ENCODE measurements at regions not wholly inside any gene's neighbourhood (a gene's known extent, or its start where the extent isn't known, plus 50 kb on each side); places are given as distances from the start of the nearest gene placed in this dataset.

DNA sequence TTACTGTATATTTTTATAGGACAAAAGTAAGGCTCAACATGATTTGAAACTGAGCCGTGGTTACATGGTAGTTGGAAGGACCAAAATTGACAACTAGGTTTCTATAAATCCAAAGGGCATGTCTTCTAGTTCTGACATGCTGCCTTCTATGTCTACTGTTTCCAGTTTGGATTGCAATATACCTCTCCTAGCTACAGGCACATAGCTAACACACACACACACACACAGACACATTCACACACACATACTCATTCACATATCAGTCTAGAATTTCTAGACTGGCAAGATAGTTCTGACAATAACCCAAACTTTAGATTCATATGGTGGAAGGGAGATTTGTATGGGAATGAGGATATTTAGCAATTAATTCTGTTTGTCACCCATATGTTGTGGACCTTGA lies 544.8 kb upstream of the CAMK1G start:
- Histone ChIP-seq H4K91ac (ENCODE audit: low read length) (no peak overlapping the region), H2AK5ac (ENCODE audit: low read length, severe bottlenecking) (no peak overlapping the region), H3K4me3 (ENCODE audit: insufficient read depth in 1 of 2, low read depth in 1 of 2, low read length in 2 of 2) (no peak overlapping the region), H3K4ac (ENCODE audit: low read depth in 1 of 2, low read length in 2 of 2) (no peak overlapping the region), H3K27me3 (ENCODE audit: control insufficient read depth in 1 of 2, insufficient read depth in 1 of 2, low read length in 2 of 2) (no peaks in the 10 kb centered on the region), H3K18ac (ENCODE audit: low read depth in 1 of 2, low read length in 2 of 2) (no peak overlapping the region), H3K9ac (ENCODE audit: low read length) (no peak overlapping the region), H3K9me3 (ENCODE audit: control insufficient read depth, low read length) (no peaks in the 10 kb centered on the region), H3K36me3 (ENCODE audit: control insufficient read depth in 1 of 2, insufficient read depth in 2 of 2, low read depth in 1 of 2, low read length in 2 of 2) (no peaks in the 10 kb centered on the region), H2BK5ac (ENCODE audit: low read depth, low read length, poor library complexity, severe bottlenecking) (no peak overlapping the region), H3K79me1 (replicated peaks; ENCODE audit: low read length, poor library complexity, severe bottlenecking) (no peaks in the 10 kb centered on the region), H3K4me1 (ENCODE audit: control insufficient read depth, insufficient read depth, low read depth, low read length) (peaks cover 2% of the 10 kb centered on the region), H2BK15ac (ENCODE audit: low read depth, poor library complexity, severe bottlenecking) (no peak overlapping the region), H2BK12ac (ENCODE audit: low read length in 2 of 2) (no peak overlapping the region), H3K14ac (ENCODE audit: low read length in 2 of 2) (no peak overlapping the region), H2BK120ac (ENCODE audit: low read depth, low read length) (no peak overlapping the region), H4K8ac (ENCODE audit: low read length) (no peak overlapping the region), H3K27ac (ENCODE audit: low read length, poor library complexity, severe bottlenecking) (peak overlapping the region; percentile 84), H2AFZ (ENCODE audit: low read depth, low read length) (no peak overlapping the region), H3K23ac (ENCODE audit: low read length in 2 of 2) (no peak overlapping the region), H3K4me2 (ENCODE audit: low read length, poor library complexity, severe bottlenecking) (no peak overlapping the region)
- WGBS = 90% methylated on average over 1 of the region's 1 CpG
- no peak for DNase-seq

DNA sequence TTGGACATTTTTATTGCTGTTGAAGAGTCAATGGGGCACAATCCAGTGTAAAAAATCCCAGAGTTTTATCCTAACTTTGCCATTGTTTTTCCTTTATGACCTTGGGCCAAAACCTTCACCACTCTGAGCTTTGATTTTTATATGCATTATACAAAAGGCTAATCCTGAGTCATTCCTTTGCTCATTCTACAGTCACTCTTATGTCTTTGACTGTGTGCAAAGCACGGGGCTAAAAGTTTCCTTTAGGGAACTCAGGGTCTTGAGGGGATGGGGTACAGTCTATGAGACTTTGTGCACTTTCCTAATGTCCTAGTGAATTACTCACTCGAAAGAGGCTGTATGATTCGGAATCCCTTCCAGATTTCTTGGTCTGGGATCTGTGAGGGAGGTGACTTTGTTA lies 543.2 kb upstream of the CAMK1G start:
- H3K27ac ChIP-seq (ENCODE audit: low read length, poor library complexity, severe bottlenecking) = peak overlapping the region; percentile 12
- H2BK120ac ChIP-seq (ENCODE audit: low read depth, low read length) = no peak overlapping the region
- H2AFZ ChIP-seq (ENCODE audit: low read depth, low read length) = no peak overlapping the region
- H3K79me1 ChIP-seq (replicated peaks; ENCODE audit: low read length, poor library complexity, severe bottlenecking) = no peaks in the 10 kb centered on the region
- no peak for DNase-seq
- H3K9ac ChIP-seq (ENCODE audit: low read length) = no peak overlapping the region
- H2AK5ac ChIP-seq (ENCODE audit: low read length, severe bottlenecking) = no peak overlapping the region
- no peak overlapping the region for H2BK12ac ChIP-seq (ENCODE audit: low read length in 2 of 2)
- no peak overlapping the region for H4K91ac ChIP-seq (ENCODE audit: low read length)
- no peak overlapping the region for H3K23ac ChIP-seq (ENCODE audit: low read length in 2 of 2)
- H3K4me3 ChIP-seq (ENCODE audit: insufficient read depth in 1 of 2, low read depth in 1 of 2, low read length in 2 of 2) = no peak overlapping the region
- no peak overlapping the region for H3K14ac ChIP-seq (ENCODE audit: low read length in 2 of 2)
- H3K36me3 ChIP-seq (ENCODE audit: control insufficient read depth in 1 of 2, insufficient read depth in 2 of 2, low read depth in 1 of 2, low read length in 2 of 2) = no peaks in the 10 kb centered on the region
- no peaks in the 10 kb centered on the region for H3K27me3 ChIP-seq (ENCODE audit: control insufficient read depth in 1 of 2, insufficient read depth in 1 of 2, low read length in 2 of 2)
- 71% methylated on average over 1 of the region's 3 CpGs for WGBS
- H3K18ac ChIP-seq (ENCODE audit: low read depth in 1 of 2, low read length in 2 of 2) = no peak overlapping the region
- no peak overlapping the region for H3K4me2 ChIP-seq (ENCODE audit: low read length, poor library complexity, severe bottlenecking)
- H3K4me1 ChIP-seq (ENCODE audit: control insufficient read depth, insufficient read depth, low read depth, low read length) = peaks cover 2% of the 10 kb centered on the region
- H3K9me3 ChIP-seq (ENCODE audit: control insufficient read depth, low read length) = no peaks in the 10 kb centered on the region
- no peak overlapping the region for H2BK5ac ChIP-seq (ENCODE audit: low read depth, low read length, poor library complexity, severe bottlenecking)
- no peak overlapping the region for H3K4ac ChIP-seq (ENCODE audit: low read depth in 1 of 2, low read length in 2 of 2)
- no peak overlapping the region for H2BK15ac ChIP-seq (ENCODE audit: low read depth, poor library complexity, severe bottlenecking)
- H4K8ac ChIP-seq (ENCODE audit: low read length) = no peak overlapping the region

DNA sequence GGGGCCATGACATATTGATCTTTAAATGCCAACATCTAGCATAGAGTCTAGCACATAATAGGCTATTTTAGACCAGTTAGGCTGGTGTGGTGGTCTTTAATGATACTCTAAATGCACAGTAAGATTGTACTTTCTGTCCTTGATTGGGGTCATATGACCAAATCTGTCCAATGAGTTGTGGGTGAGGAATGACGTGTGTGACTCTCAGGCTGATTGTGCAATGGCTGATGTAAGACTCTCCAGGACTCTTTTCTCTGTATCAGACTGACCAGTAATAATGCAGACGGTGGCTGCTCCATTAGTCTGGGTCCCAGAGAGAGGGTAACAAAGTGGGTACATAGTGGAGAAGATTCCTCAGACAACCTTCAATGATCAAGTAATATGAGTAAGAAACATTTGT lies 541.6 kb upstream of the CAMK1G start:
- Histone ChIP-seq H3K4me2 (ENCODE audit: low read length, poor library complexity, severe bottlenecking) (no peak overlapping the region), H4K8ac (ENCODE audit: low read length) (no peak overlapping the region), H2AFZ (ENCODE audit: low read depth, low read length) (no peak overlapping the region), H4K91ac (ENCODE audit: low read length) (no peak overlapping the region), H2AK5ac (ENCODE audit: low read length, severe bottlenecking) (no peak overlapping the region), H3K36me3 (ENCODE audit: control insufficient read depth in 1 of 2, insufficient read depth in 2 of 2, low read depth in 1 of 2, low read length in 2 of 2) (no peaks in the 10 kb centered on the region), H3K27me3 (ENCODE audit: control insufficient read depth in 1 of 2, insufficient read depth in 1 of 2, low read length in 2 of 2) (no peaks in the 10 kb centered on the region), H3K4ac (ENCODE audit: low read depth in 1 of 2, low read length in 2 of 2) (no peak overlapping the region), H2BK12ac (ENCODE audit: low read length in 2 of 2) (no peak overlapping the region), H3K9ac (ENCODE audit: low read length) (no peak overlapping the region), H2BK120ac (ENCODE audit: low read depth, low read length) (no peak overlapping the region), H2BK15ac (ENCODE audit: low read depth, poor library complexity, severe bottlenecking) (no peak overlapping the region), H3K23ac (ENCODE audit: low read length in 2 of 2) (no peak overlapping the region), H3K27ac (ENCODE audit: low read length, poor library complexity, severe bottlenecking) (no peak overlapping the region), H3K14ac (ENCODE audit: low read length in 2 of 2) (no peak overlapping the region), H3K79me1 (replicated peaks; ENCODE audit: low read length, poor library complexity, severe bottlenecking) (no peaks in the 10 kb centered on the region), H3K18ac (ENCODE audit: low read depth in 1 of 2, low read length in 2 of 2) (no peak overlapping the region), H3K4me1 (ENCODE audit: control insufficient read depth, insufficient read depth, low read depth, low read length) (peaks cover 5% of the 10 kb centered on the region), H3K9me3 (ENCODE audit: control insufficient read depth, low read length) (no peaks in the 10 kb centered on the region), H3K4me3 (ENCODE audit: insufficient read depth in 1 of 2, low read depth in 1 of 2, low read length in 2 of 2) (no peak overlapping the region), H2BK5ac (ENCODE audit: low read depth, low read length, poor library complexity, severe bottlenecking) (no peak overlapping the region)
- peak; percentile 21 for DNase-seq
- 68% methylated on average over 1 of the region's 2 CpGs for WGBS

DNA sequence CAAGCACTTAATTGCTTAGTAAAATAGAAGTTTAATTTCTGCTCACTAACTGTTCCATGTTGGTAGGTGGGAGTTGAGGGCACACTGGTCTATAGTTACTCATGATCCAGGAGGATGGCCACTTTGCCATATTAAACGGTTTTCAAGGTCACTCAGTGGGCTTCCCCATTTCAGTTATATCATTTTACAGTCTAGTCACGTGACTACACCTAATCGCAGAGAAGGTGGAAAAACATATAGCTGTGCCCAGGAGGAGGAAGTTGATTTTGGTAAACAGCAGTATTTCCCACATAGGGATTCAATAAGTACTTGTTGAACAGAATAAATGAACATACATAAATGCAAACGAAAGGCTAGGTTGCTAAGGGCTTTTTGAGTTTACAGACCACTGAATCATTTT lies 541.1 kb upstream of the CAMK1G start:
- H3K27ac ChIP-seq (ENCODE audit: low read length, poor library complexity, severe bottlenecking) = no peak overlapping the region
- H3K4me1 ChIP-seq (ENCODE audit: control insufficient read depth, insufficient read depth, low read depth, low read length) = peaks cover 5% of the 10 kb centered on the region
- H4K91ac ChIP-seq (ENCODE audit: low read length) = no peak overlapping the region

More for the DNA sequence above, 541.1 kb upstream of the CAMK1G start:
- 100% methylated on average over 4 of the region's 4 CpGs for WGBS
- Histone ChIP-seq H3K4me3 (ENCODE audit: insufficient read depth in 1 of 2, low read depth in 1 of 2, low read length in 2 of 2) (no peak overlapping the region), H3K79me1 (replicated peaks; ENCODE audit: low read length, poor library complexity, severe bottlenecking) (no peaks in the 10 kb centered on the region), H2BK5ac (ENCODE audit: low read depth, low read length, poor library complexity, severe bottlenecking) (no peak overlapping the region), H3K9ac (ENCODE audit: low read length) (no peak overlapping the region), H3K4me2 (ENCODE audit: low read length, poor library complexity, severe bottlenecking) (no peak overlapping the region), H2BK12ac (ENCODE audit: low read length in 2 of 2) (no peak overlapping the region), H3K23ac (ENCODE audit: low read length in 2 of 2) (no peak overlapping the region), H3K18ac (ENCODE audit: low read depth in 1 of 2, low read length in 2 of 2) (no peak overlapping the region), H2AK5ac (ENCODE audit: low read length, severe bottlenecking) (peak overlapping the region; percentile 66), H3K27me3 (ENCODE audit: control insufficient read depth in 1 of 2, insufficient read depth in 1 of 2, low read length in 2 of 2) (no peaks in the 10 kb centered on the region), H2BK15ac (ENCODE audit: low read depth, poor library complexity, severe bottlenecking) (no peak overlapping the region), H3K36me3 (ENCODE audit: control insufficient read depth in 1 of 2, insufficient read depth in 2 of 2, low read depth in 1 of 2, low read length in 2 of 2) (no peaks in the 10 kb centered on the region), H3K14ac (ENCODE audit: low read length in 2 of 2) (no peak overlapping the region), H3K4ac (ENCODE audit: low read depth in 1 of 2, low read length in 2 of 2) (no peak overlapping the region), H2BK120ac (ENCODE audit: low read depth, low read length) (no peak overlapping the region), H2AFZ (ENCODE audit: low read depth, low read length) (no peak overlapping the region), H3K9me3 (ENCODE audit: control insufficient read depth, low read length) (no peaks in the 10 kb centered on the region), H4K8ac (ENCODE audit: low read length) (no peak overlapping the region)
- DNase-seq = no peak

Measured in mesenchymal stem cell (in vitro differentiated cells and primary cell).